OCI-LY1 (cell line): ENCODE measurements at regions not wholly inside any gene's neighbourhood (a gene's known extent, or its start where the extent isn't known, plus 50 kb on each side); places are given as distances from the start of the nearest gene placed in this dataset.

Experiments used
- H2AFZ ChIP-seq: fragments of 200-600 bp; sonication (generic), shearing (Covaris generic); 2 replicates; pipeline ENCODE4 v1.6.0; 2014; ENCODE audit warnings: antibody characterized with exemption, mild to moderate bottlenecking, low read length
- H3F3A ChIP-seq: fragments of 200-600 bp; sonication (generic), shearing (Covaris generic); 2 replicates; pipeline ENCODE4 v1.6.0; 2014; ENCODE audit warnings: mild to moderate bottlenecking, antibody characterized with exemption, low read length, moderate library complexity; ENCODE audit not compliant: insufficient read depth
- H3K27ac ChIP-seq: fragments of 200-600 bp; sonication (generic); 2 replicates; pipeline ENCODE4 v1.5.1; 2014; ENCODE audit warnings: low read length, mixed run types, mild to moderate bottlenecking, low read depth; ENCODE audit not compliant: poor library complexity, severe bottlenecking
- H3K27me3 ChIP-seq: fragments of 200-600 bp; sonication (generic); 2 replicates; pipeline ENCODE4 v1.6.0; 2014; ENCODE audit warnings: antibody characterized with exemption, mild to moderate bottlenecking, low read length, moderate library complexity; ENCODE audit not compliant: insufficient read depth
- H3K36me3 ChIP-seq: fragments of 200-600 bp; sonication (generic); 2 replicates; pipeline ENCODE4 v1.6.1; 2014; ENCODE audit warnings: mild to moderate bottlenecking, antibody characterized with exemption, low read length, moderate library complexity, mixed read lengths; ENCODE audit not compliant: insufficient read depth
- H3K4me1 ChIP-seq: fragments of 200-600 bp; sonication (generic); 2 replicates; pipeline ENCODE4 v1.5.1; 2014; ENCODE audit warnings: mild to moderate bottlenecking, low read length, moderate library complexity; ENCODE audit not compliant: insufficient read depth, severe bottlenecking
- H3K4me2 ChIP-seq: fragments of 200-600 bp; sonication (generic), shearing (Covaris generic); 2 replicates; pipeline ENCODE4 v1.6.1; 2014; ENCODE audit warnings: low read length
- H3K4me3 ChIP-seq: fragments of 200-600 bp; sonication (generic); 2 replicates; pipeline ENCODE4 v1.5.1; 2014; ENCODE audit warnings: low read length, low read depth, mild to moderate bottlenecking, mixed read lengths; ENCODE audit not compliant: poor library complexity, severe bottlenecking
- H3K79me2 ChIP-seq: fragments of 200-600 bp; shearing (Covaris generic); 2 replicates; pipeline ENCODE4 v1.6.1; 2016; ENCODE audit warnings: mixed run types, low read length, mixed read lengths; ENCODE audit not compliant: insufficient read depth
- H3K9ac ChIP-seq: fragments of 200-600 bp; sonication (generic), shearing (Covaris generic); 2 replicates; pipeline ENCODE4 v1.6.1; 2014; ENCODE audit warnings: mild to moderate bottlenecking, low read length, mixed read lengths
- H3K9me2 ChIP-seq: fragments of 200-600 bp; sonication (generic), shearing (Covaris generic); 2 replicates; pipeline ENCODE4 v1.6.1; 2014; ENCODE audit warnings: low read depth, mild to moderate bottlenecking, low read length, mixed read lengths
- H3K9me3 ChIP-seq: fragments of 200-600 bp; shearing (Covaris generic); 2 replicates; pipeline ENCODE4 v1.6.1; 2014; ENCODE audit warnings: low read length, mixed read lengths
- H4K20me1 ChIP-seq: fragments of 200-600 bp; sonication (generic), shearing (Covaris generic); 2 replicates; pipeline ENCODE4 v1.6.0; 2016; ENCODE audit warnings: mild to moderate bottlenecking, low read length; ENCODE audit not compliant: insufficient read depth
- CTCF ChIP-seq: fragments of 200-600 bp; sonication (generic), shearing (Covaris generic); IDR thresholded peaks from 2 replicates; pipeline ENCODE4 v1.5.1; 2017; ENCODE audit warnings: mild to moderate bottlenecking, antibody characterized with exemption, low read length, moderate library complexity, mixed read lengths
- EZH2 ChIP-seq: fragments of 200-600 bp; sonication (generic), shearing (Covaris generic); IDR thresholded peaks from 2 replicates; pipeline ENCODE4 v1.8.0; 2017; ENCODE audit warnings: borderline replicate concordance, mixed run types, mild to moderate bottlenecking, antibody characterized with exemption, low read length, moderate library complexity, mixed read lengths

GRCh38 chr21:28074676-28075075, 918.0 kb downstream of the LTN1 start:
- no peaks in the 10 kb centered on the region for H3K9me2 ChIP-seq
- H3K9me3 ChIP-seq = no peaks in the 10 kb centered on the region
- H3F3A ChIP-seq = no peaks in the 10 kb centered on the region
- H3K36me3 ChIP-seq = no peaks in the 10 kb centered on the region
- no peaks in the 10 kb centered on the region for H4K20me1 ChIP-seq
- H3K27me3 ChIP-seq = no peaks in the 10 kb centered on the region
- no peak overlapping the region for H2AFZ ChIP-seq
- TF ChIP-seq EZH2 (no peak), CTCF (no peak)
- no peak overlapping the region for H3K9ac ChIP-seq
- H3K4me2 ChIP-seq = no peak overlapping the region
- no peak overlapping the region for H3K4me3 ChIP-seq
- H3K4me1 ChIP-seq = no peaks in the 10 kb centered on the region
- no peak overlapping the region for H3K27ac ChIP-seq
- H3K79me2 ChIP-seq = no peaks in the 10 kb centered on the region

GRCh38 chr21:28072601-28073000, 920.1 kb downstream of the LTN1 start:
- TF ChIP-seq EZH2 = no peak
- no peak for TF ChIP-seq CTCF
- no peak overlapping the region for H3K9ac ChIP-seq
- H3K36me3 ChIP-seq = no peaks in the 10 kb centered on the region
- no peaks in the 10 kb centered on the region for H4K20me1 ChIP-seq
- no peaks in the 10 kb centered on the region for H3F3A ChIP-seq
- no peaks in the 10 kb centered on the region for H3K79me2 ChIP-seq
- no peak overlapping the region for H2AFZ ChIP-seq
- no peak overlapping the region for H3K27ac ChIP-seq
- no peaks in the 10 kb centered on the region for H3K27me3 ChIP-seq
- no peaks in the 10 kb centered on the region for H3K9me3 ChIP-seq
- H3K4me1 ChIP-seq = no peaks in the 10 kb centered on the region
- H3K4me3 ChIP-seq = no peak overlapping the region
- no peak overlapping the region for H3K4me2 ChIP-seq
- no peaks in the 10 kb centered on the region for H3K9me2 ChIP-seq

GRCh38 chr21:28069450-28069923, 923.2 kb downstream of the LTN1 start:
- no peaks in the 10 kb centered on the region for H3K4me1 ChIP-seq
- H3K9me3 ChIP-seq = no peaks in the 10 kb centered on the region
- no peak overlapping the region for H3K9ac ChIP-seq
- no peaks in the 10 kb centered on the region for H4K20me1 ChIP-seq
- H3K4me2 ChIP-seq = no peak overlapping the region
- no peaks in the 10 kb centered on the region for H3K9me2 ChIP-seq
- no peak overlapping the region for H2AFZ ChIP-seq
- no peaks in the 10 kb centered on the region for H3F3A ChIP-seq
- no peaks in the 10 kb centered on the region for H3K79me2 ChIP-seq
- H3K4me3 ChIP-seq = no peak overlapping the region
- no peak overlapping the region for H3K27ac ChIP-seq
- H3K36me3 ChIP-seq = no peaks in the 10 kb centered on the region
- H3K27me3 ChIP-seq = no peaks in the 10 kb centered on the region
- TF ChIP-seq CTCF (no peak), EZH2 (no peak)
